H1 (cell line): ENCODE measurements at regions not wholly inside any gene's neighbourhood (a gene's known extent, or its start where the extent isn't known, plus 50 kb on each side); places are given as distances from the start of the nearest gene placed in this dataset.
A peak's percentile ranks its signal among the peaks of the same experiment; 100 is the strongest.

Experiments
- CTCF ChIA-PET: fragments of 300-600 bp; sonication (Branson Sonifier 250); formaldehyde crosslinking; loops from one replicate; lab custom pipeline; 2021; ENCODE audit not compliant: partially characterized antibody; lab: Charles Lee
- POLR2A ChIA-PET: fragments of 300-600 bp; sonication (Branson Sonifier 250); formaldehyde crosslinking; loops from one replicate; lab custom pipeline; 2021; ENCODE audit warnings: inconsistent platforms; ENCODE audit not compliant: partially characterized antibody; lab: Charles Lee
- DNase-seq, 2 experiments: peaks; one replicate each; pipeline versions ENCODE4 v3.0.0 to v3.0.0-alpha.2; 2010 to 2022; ENCODE audit warnings: low spot score in 2 of 2, low read depth in 1 of 2, mixed read lengths in 1 of 2
- FAIRE-seq: peaks from 2 replicates; lab custom pipeline; 2011; peaks lifted over from hg19 to GRCh38; lab: Jason Lieb, UNC
- H2AFZ ChIP-seq: 2 replicates; pipeline ENCODE4 v1.8.1; 2012; ENCODE audit warnings: low read length, inconsistent platforms
- H2AK5ac ChIP-seq: 2 replicates; pipeline ENCODE4 v1.6.1; 2013; ENCODE audit warnings: low read depth, low read length
- H2BK120ac ChIP-seq: replicated peaks from 2 replicates; pipeline ENCODE3; 2013; ENCODE audit warnings: low read depth, low read length, inconsistent platforms
- H2BK12ac ChIP-seq: 2 replicates; pipeline ENCODE4 v1.6.1; 2013; ENCODE audit warnings: low read depth, low read length
- H2BK15ac ChIP-seq: 2 replicates; pipeline ENCODE4 v1.6.1; 2013; ENCODE audit warnings: low read length
- H2BK20ac ChIP-seq: 2 replicates; pipeline ENCODE4 v1.6.1; 2013; ENCODE audit warnings: low read length
- H2BK5ac ChIP-seq: 2 replicates; pipeline ENCODE4 v1.6.1; 2013; ENCODE audit warnings: low read depth, low read length
- H3K14ac ChIP-seq: 2 replicates; pipeline ENCODE4 v1.6.1; 2013; ENCODE audit warnings: inconsistent platforms; ENCODE audit not compliant: insufficient read length
- H3K18ac ChIP-seq: 2 replicates; pipeline ENCODE4 v1.6.1; 2013; ENCODE audit warnings: low read length; ENCODE audit errors: extremely low read depth
- H3K23ac ChIP-seq: 2 replicates; pipeline ENCODE4 v1.6.1; 2013; ENCODE audit warnings: inconsistent platforms; ENCODE audit not compliant: insufficient read length
- H3K23me2 ChIP-seq: 2 replicates; pipeline ENCODE4 v1.6.1; 2013; ENCODE audit warnings: low read depth, low read length
- H3K27ac ChIP-seq: 2 replicates; pipeline ENCODE4 v1.6.1; 2011; ENCODE audit warnings: low read depth, low read length, inconsistent platforms
- H3K27me3 ChIP-seq, 4 experiments: replicated peaks in 1 of 4; 1 replicate in 1 of 4; 2 replicates in 3 of 4; pipeline versions ENCODE4 v1.6.1 to v1.8.1; 2011 to 2013; ENCODE audit warnings: low read length in 3 of 4, mild to moderate bottlenecking in 3 of 4, inconsistent platforms in 2 of 4, mixed read lengths in 2 of 4, moderate library complexity in 1 of 4; ENCODE audit not compliant: control insufficient read depth in 3 of 4, insufficient read depth in 3 of 4; ENCODE audit errors: extremely low read depth in 1 of 4
- H3K36me3 ChIP-seq, 4 experiments: 2 replicates each; pipeline versions ENCODE4 v1.6.1 to v1.8.1; 2011 to 2013; ENCODE audit warnings: mild to moderate bottlenecking in 4 of 4, low read length in 3 of 4, moderate library complexity in 2 of 4, control low read depth in 1 of 4, inconsistent platforms in 1 of 4; ENCODE audit not compliant: insufficient read depth in 4 of 4, control insufficient read depth in 2 of 4
- H3K4ac ChIP-seq: replicated peaks from 2 replicates; pipeline ENCODE3; 2013; ENCODE audit warnings: low read length, low read depth, mixed read lengths, inconsistent platforms; ENCODE audit not compliant: insufficient read length
- H3K4me1 ChIP-seq, 4 experiments: replicated peaks in 1 of 4; 1 replicate in 1 of 4; 2 replicates in 3 of 4; pipeline versions ENCODE4 v1.6.1 to v1.8.1; 2011 to 2013; ENCODE audit warnings: low read length in 3 of 4, inconsistent platforms in 2 of 4, mixed read lengths in 1 of 4; ENCODE audit not compliant: insufficient read depth in 4 of 4, control insufficient read depth in 3 of 4
- H3K4me2 ChIP-seq, 2 experiments: 2 replicates each; pipeline versions ENCODE4 v1.6.1 to v1.8.1; 2011 to 2013; ENCODE audit warnings: low read depth in 2 of 2, low read length in 2 of 2, control low read depth in 1 of 2, inconsistent platforms in 1 of 2, mild to moderate bottlenecking in 1 of 2; ENCODE audit not compliant: insufficient read depth in 1 of 2
- H3K4me3 ChIP-seq, 4 experiments: fragments of 200-600, 300-600 bp in 1 of 4; sonication (generic), shearing (Covaris generic), sonication (Bioruptor Twin) in 1 of 4; 2 replicates each; pipeline versions ENCODE4 v1.5.1 to v1.8.1; 2011 to 2016; ENCODE audit warnings: low read length in 4 of 4, low read depth in 3 of 4, control low read depth in 2 of 4, inconsistent platforms in 2 of 4, mild to moderate bottlenecking in 2 of 4, mixed read lengths in 1 of 4, moderate library complexity in 1 of 4; ENCODE audit not compliant: insufficient read depth in 2 of 4; ENCODE audit errors: extremely low read depth in 1 of 4
- H3K56ac ChIP-seq: replicated peaks from 2 replicates; pipeline ENCODE3; 2013; ENCODE audit warnings: low read depth, mild to moderate bottlenecking, mixed read lengths, low read length, inconsistent platforms; ENCODE audit not compliant: insufficient read length
- H3K79me1 ChIP-seq: 2 replicates; pipeline ENCODE4 v1.6.1; 2013; ENCODE audit warnings: low read depth, low read length, control low read depth
- H3K79me2 ChIP-seq, 2 experiments: 2 replicates each; pipeline versions ENCODE4 v1.6.1 to v1.8.1; 2012 to 2013; ENCODE audit warnings: low read length in 2 of 2, mild to moderate bottlenecking in 2 of 2, inconsistent platforms in 1 of 2; ENCODE audit not compliant: insufficient read depth in 2 of 2, control insufficient read depth in 1 of 2
- H3K9ac ChIP-seq, 4 experiments: replicated peaks in 1 of 4; 1 replicate in 1 of 4; 2 replicates in 3 of 4; pipeline versions ENCODE4 v1.6.1 to v1.8.1; 2011 to 2013; ENCODE audit warnings: low read depth in 3 of 4, low read length in 3 of 4, control low read depth in 2 of 4, mild to moderate bottlenecking in 2 of 4, moderate library complexity in 2 of 4, inconsistent platforms in 1 of 4; ENCODE audit errors: extremely low read depth in 1 of 4
- H3K9me3 ChIP-seq, 2 experiments: 2 replicates each; pipeline versions ENCODE4 v1.6.1 to v1.8.1; 2012 to 2013; ENCODE audit warnings: mild to moderate bottlenecking in 2 of 2, moderate library complexity in 2 of 2, control low read depth in 1 of 2, inconsistent platforms in 1 of 2, low read depth in 1 of 2, low read length in 1 of 2, mixed read lengths in 1 of 2; ENCODE audit not compliant: insufficient read depth in 2 of 2
- H4K20me1 ChIP-seq, 2 experiments: replicated peaks in 1 of 2; 2 replicates each; pipeline versions ENCODE3 to v1.8.1; 2011 to 2013; ENCODE audit warnings: inconsistent platforms in 2 of 2, low read length in 2 of 2, mild to moderate bottlenecking in 1 of 2; ENCODE audit not compliant: insufficient read depth in 2 of 2, control insufficient read depth in 1 of 2
- H4K5ac ChIP-seq: 2 replicates; pipeline ENCODE4 v1.6.1; 2013; ENCODE audit warnings: low read length, low read depth, mixed read lengths, inconsistent platforms; ENCODE audit not compliant: insufficient read length
- H4K8ac ChIP-seq: 2 replicates; pipeline ENCODE4 v1.8.0; 2013; ENCODE audit warnings: mild to moderate bottlenecking, moderate library complexity, low read length, inconsistent platforms; ENCODE audit not compliant: insufficient read depth; ENCODE audit errors: extremely low read depth
- H4K91ac ChIP-seq: replicated peaks from 2 replicates; pipeline ENCODE3; 2013; ENCODE audit warnings: low read length, mixed read lengths, inconsistent platforms; ENCODE audit not compliant: insufficient read length
- CHD1 ChIP-seq: IDR thresholded peaks from 2 replicates; pipeline ENCODE4 v1.6.1; 2012; ENCODE audit warnings: low read depth, low read length, improper control_type of control experiment
- EZH2 ChIP-seq: fragments of 200-600 bp; sonication (generic); IDR thresholded peaks from 2 replicates; pipeline ENCODE4 v1.7.1; 2012; ENCODE audit warnings: low read depth, mild to moderate bottlenecking, moderate library complexity, low read length, inconsistent platforms; ENCODE audit not compliant: severe bottlenecking
- JUN ChIP-seq: IDR thresholded peaks from 2 replicates; pipeline ENCODE4 v1.6.1; 2011; ENCODE audit warnings: low read depth, mild to moderate bottlenecking, improper control_type of control experiment, low read length
- SAP30 ChIP-seq: fragments of 300-600 bp; sonication (generic); IDR thresholded peaks from 2 replicates; pipeline ENCODE4 v1.7.1; 2012; ENCODE audit warnings: low read length, moderate library complexity, mild to moderate bottlenecking, inconsistent platforms; ENCODE audit not compliant: insufficient read depth, insufficient replicate concordance
- SRF ChIP-seq: IDR thresholded peaks from 2 replicates; pipeline ENCODE4 v1.6.1; 2011; ENCODE audit warnings: mild to moderate bottlenecking, low read depth, low read length, moderate library complexity
- TAF1 ChIP-seq: IDR thresholded peaks from 2 replicates; pipeline ENCODE4 v1.6.1; 2011; ENCODE audit warnings: mild to moderate bottlenecking, low read depth, low read length
- YY1 ChIP-seq: IDR thresholded peaks from 2 replicates; pipeline ENCODE4 v1.6.1; 2011; ENCODE audit warnings: low read depth, mild to moderate bottlenecking, low read length
- ZNF274 ChIP-seq: IDR thresholded peaks from 2 replicates; pipeline ENCODE4 v1.7.0; 2012; ENCODE audit warnings: low read length, borderline replicate concordance; ENCODE audit errors: extremely low read depth
- TF ChIP-seq, protein P1 (sequence below): IDR thresholded peaks from 2 replicates; pipeline ENCODE4 v1.6.1; 2012; ENCODE audit warnings: inconsistent platforms
- TF ChIP-seq, protein P2 (sequence below), 3 experiments: IDR thresholded peaks; 1 replicate in 2 of 3; 2 replicates in 1 of 3; pipeline versions ENCODE4 v1.5.1 to v1.6.1; 2011; ENCODE audit warnings: low read length in 3 of 3, mild to moderate bottlenecking in 3 of 3, inconsistent platforms in 2 of 3, low read depth in 1 of 3, moderate library complexity in 1 of 3; ENCODE audit not compliant: insufficient read depth in 1 of 3; ENCODE audit errors: control extremely low read depth in 1 of 3

DNA sequence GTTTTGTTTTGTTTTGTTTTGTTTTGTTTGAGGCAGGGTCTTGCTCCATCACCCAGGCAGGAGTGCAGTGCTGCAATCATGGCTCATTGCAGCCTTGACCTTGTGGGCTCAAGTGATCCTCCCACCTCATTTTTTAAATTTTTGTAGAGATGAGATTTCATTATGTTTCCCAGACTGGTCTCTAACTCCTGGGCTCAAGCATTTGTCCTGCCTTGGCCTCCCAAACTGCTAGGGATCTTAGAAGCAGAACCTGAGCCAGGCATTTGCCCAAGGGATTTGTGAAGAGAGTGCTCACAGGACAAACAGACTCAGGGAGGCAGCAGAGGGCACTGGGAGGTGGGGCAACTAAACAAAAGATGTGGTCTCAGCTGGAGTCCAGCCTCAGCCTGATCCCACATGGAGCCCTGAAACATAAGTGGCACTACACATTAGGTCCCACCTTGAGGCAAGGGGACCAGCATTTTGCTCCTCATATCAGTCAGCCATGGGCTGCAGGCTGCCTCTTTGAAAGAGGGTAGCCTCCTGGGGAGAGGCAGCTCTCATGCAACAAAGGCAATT, 86.2 kb upstream of the CMKLR1 start:
- Histone ChIP-seq H3K4ac (peak overlapping the region; percentile 27), H3K23me2 (no peaks in the 10 kb centered on the region), H4K8ac (peak overlapping the region; percentile 78; the same call in 1 of the 2 replicates), H3K56ac (no peak overlapping the region), H3K23ac (no peak overlapping the region), H4K5ac (peak overlapping the region; percentile 28), H2BK5ac (peak overlapping the region; percentile 92; the same call in 1 of the 2 replicates), H2AFZ (0 out of 2 replicates have a peak overlapping the region, but pooled peaks have one; percentile 47), H2AK5ac (no peak overlapping the region; the same call in 1 of the 2 replicates), H3K4me2 (peak overlapping the region in 1 of 2 experiments; percentile 2; a peak in 1 of 4 replicates), H3K4me3 (no peak overlapping the region), H4K20me1 (no peaks in the 10 kb centered on the region), H3K27ac (no peak overlapping the region), H2BK15ac (peak overlapping the region; percentile 77; the same call in 1 of the 2 replicates), H3K18ac (peak overlapping the region; percentile 15; the same call in 1 of the 2 replicates), H3K9me3 (peaks cover 0 to 2% of the 10 kb centered on the region in 2 experiments; a peak in 1 of 4 replicates), H2BK12ac (peak overlapping the region; percentile 91; the same call in 1 of the 2 replicates), H3K79me1 (no peaks in the 10 kb centered on the region), H3K14ac (no peak overlapping the region), H4K91ac (peak overlapping the region; percentile 98), H2BK120ac (no peak overlapping the region), H3K4me1 (peaks cover 2 to 7% (median 5%) of the 10 kb centered on the region in 4 experiments; a peak in 5 of 7 replicates), H3K79me2 (no peaks in the 10 kb centered on the region), H3K27me3 (no peaks in the 10 kb centered on the region), H3K9ac (peak overlapping the region in 1 of 4 experiments; percentile 14; a peak in 1 of 7 replicates), H2BK20ac (peak overlapping the region; percentile 97), H3K36me3 (no peaks in the 10 kb centered on the region)
- DNase-seq, result peak in 1 of 2 experiments; percentile 62
- FAIRE-seq, result peak; percentile 19
- POLR2A ChIA-PET, result interaction anchor here (0.9 to 1.0 kb wide), 2 partner anchors 17 to 111 kb away, joined by 3 to 4 read pairs; no protein-coding TSS in a partner anchor
- CTCF ChIA-PET, result interaction anchor here (0.7 to 1.0 kb wide), 3 partner anchors 9 to 432 kb away, joined by 3 to 5 read pairs (median 4); no protein-coding TSS in a partner anchor
- no peak for TF ChIP-seq YY1
- no peak for TF ChIP-seq SAP30
- no peak for TF ChIP-seq TAF1
- no peak for TF ChIP-seq SRF
- TF ChIP-seq ZNF274, result no peak
- no peak for TF ChIP-seq CHD1
- no peak for TF ChIP-seq JUN
- TF ChIP-seq, protein P1, sequence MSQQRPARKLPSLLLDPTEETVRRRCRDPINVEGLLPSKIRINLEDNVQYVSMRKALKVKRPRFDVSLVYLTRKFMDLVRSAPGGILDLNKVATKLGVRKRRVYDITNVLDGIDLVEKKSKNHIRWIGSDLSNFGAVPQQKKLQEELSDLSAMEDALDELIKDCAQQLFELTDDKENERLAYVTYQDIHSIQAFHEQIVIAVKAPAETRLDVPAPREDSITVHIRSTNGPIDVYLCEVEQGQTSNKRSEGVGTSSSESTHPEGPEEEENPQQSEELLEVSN, result no peak
- no peak for TF ChIP-seq EZH2
- TF ChIP-seq, protein P2, sequence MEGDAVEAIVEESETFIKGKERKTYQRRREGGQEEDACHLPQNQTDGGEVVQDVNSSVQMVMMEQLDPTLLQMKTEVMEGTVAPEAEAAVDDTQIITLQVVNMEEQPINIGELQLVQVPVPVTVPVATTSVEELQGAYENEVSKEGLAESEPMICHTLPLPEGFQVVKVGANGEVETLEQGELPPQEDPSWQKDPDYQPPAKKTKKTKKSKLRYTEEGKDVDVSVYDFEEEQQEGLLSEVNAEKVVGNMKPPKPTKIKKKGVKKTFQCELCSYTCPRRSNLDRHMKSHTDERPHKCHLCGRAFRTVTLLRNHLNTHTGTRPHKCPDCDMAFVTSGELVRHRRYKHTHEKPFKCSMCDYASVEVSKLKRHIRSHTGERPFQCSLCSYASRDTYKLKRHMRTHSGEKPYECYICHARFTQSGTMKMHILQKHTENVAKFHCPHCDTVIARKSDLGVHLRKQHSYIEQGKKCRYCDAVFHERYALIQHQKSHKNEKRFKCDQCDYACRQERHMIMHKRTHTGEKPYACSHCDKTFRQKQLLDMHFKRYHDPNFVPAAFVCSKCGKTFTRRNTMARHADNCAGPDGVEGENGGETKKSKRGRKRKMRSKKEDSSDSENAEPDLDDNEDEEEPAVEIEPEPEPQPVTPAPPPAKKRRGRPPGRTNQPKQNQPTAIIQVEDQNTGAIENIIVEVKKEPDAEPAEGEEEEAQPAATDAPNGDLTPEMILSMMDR (IDR thresholded peaks at IDR 0.05; ENCODE audit: control extremely low read depth in 1 of 3, insufficient read depth in 1 of 3, low read depth in 1 of 3, low read length in 3 of 3), result peak; percentile 34 to 51 (median 39)
